ENCODE measurements at regions not wholly inside any gene's neighbourhood (a gene's known extent, or its start where the extent isn't known, plus 50 kb on each side); places are given as distances from the start of the nearest gene placed in this dataset.

DNA sequence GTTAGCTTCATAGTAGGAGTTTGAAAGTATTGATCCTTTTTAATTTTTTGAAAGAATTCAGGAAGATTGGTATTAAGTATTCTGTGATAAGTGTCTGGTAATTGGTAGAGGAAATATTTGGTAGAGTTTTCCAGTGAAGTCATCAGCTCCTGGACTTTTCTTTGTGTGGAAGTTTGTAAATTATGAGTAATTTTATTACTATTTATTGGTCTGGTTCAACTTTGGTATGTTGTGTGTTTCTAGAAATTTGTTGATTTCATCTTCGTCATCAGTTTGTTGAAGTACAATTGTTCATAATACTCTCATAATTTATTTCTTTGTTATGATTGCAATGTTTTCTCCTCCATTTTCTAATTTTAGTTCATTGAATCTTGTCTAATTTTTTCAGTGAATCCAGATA lies 832.0 kb downstream of the OTOL1 start:
- in situ Hi-C loops (cut with MboI) (no loop called here), intact Hi-C loops (cut with micrococcal nuclease; ENCODE audit: unreplicated experiment) (no loop called here)
- no peak for DNase-seq (ENCODE audit: low read depth, low spot score)
- Histone ChIP-seq H3K4me1 (ENCODE audit: control insufficient read depth, insufficient read depth, low read length) (no peaks in the 10 kb centered on the region), H3K36me3 (ENCODE audit: control insufficient read depth in 2 of 2, insufficient read depth in 2 of 2, low read length in 1 of 2) (no peaks in the 10 kb centered on the region), H2AFZ (ENCODE audit: control insufficient read depth, low read depth, low read length) (no peak overlapping the region), H3K9me3 (replicated peaks; ENCODE audit: control insufficient read depth, insufficient read depth, low read length) (no peaks in the 10 kb centered on the region), H3K79me2 (ENCODE audit: control insufficient read depth, insufficient read depth, low read length) (no peaks in the 10 kb centered on the region), H4K20me1 (ENCODE audit: control insufficient read depth, insufficient read depth) (no peaks in the 10 kb centered on the region), H3K4me2 (ENCODE audit: control insufficient read depth, insufficient read depth) (no peak overlapping the region), H3K4me3 (no peak overlapping the region), H3K9ac (ENCODE audit: control insufficient read depth, insufficient read depth, low read length) (no peak overlapping the region), H3K27me3 (replicated peaks in 1 of 2; ENCODE audit: control insufficient read depth in 2 of 2, insufficient read depth in 2 of 2, low read length in 1 of 2) (no peaks in the 10 kb centered on the region), H3K27ac (ENCODE audit: control insufficient read depth, insufficient read depth) (no peak overlapping the region)
- ATAC-seq: no peak
- CTCF ChIA-PET: no interaction called here
- POLR2A ChIA-PET: no interaction called here
- FAIRE-seq: no peak
- SMC1A ChIA-PET (ENCODE audit: uncharacterized antibody, unreplicated experiment): interaction anchor here (1.3 kb wide), 1 partner anchor 11 kb away, joined by 3 read pairs; no protein-coding TSS in a partner anchor
- 48% methylated on average over 1 of the region's 1 CpG for WGBS (ENCODE audit: insufficient coverage, insufficient replicate concordance, low lambda C conversion rate, missing lambda C conversion rate)
- BruUV-seq (replicated peaks): no TSS peak
- TF ChIP-seq MTA3 (IDR thresholded peaks at IDR 0.05; ENCODE audit: borderline replicate concordance, low read length): no peak
- TF ChIP-seq NR2C2 (IDR thresholded peaks at IDR 0.05; ENCODE audit: borderline replicate concordance, control insufficient read depth, insufficient read length, low read depth): no peak
- TF ChIP-seq RAD51 (IDR thresholded peaks at IDR 0.05): no peak
- TF ChIP-seq ZNF687 (IDR thresholded peaks at IDR 0.05): no peak
- RAD21 ChIA-PET (ENCODE audit: unreplicated experiment): no interaction called here

- TF ChIP-seq EGR1 (IDR thresholded peaks at IDR 0.05; ENCODE audit: borderline replicate concordance in 1 of 2, low read depth in 2 of 2, low read length in 2 of 2): no peak
- no peak for TF ChIP-seq TARDBP (IDR thresholded peaks at IDR 0.05; ENCODE audit: borderline replicate concordance)
- TF ChIP-seq TCF7 (IDR thresholded peaks at IDR 0.05; ENCODE audit: borderline replicate concordance): no peak
- TF ChIP-seq, protein P1, sequence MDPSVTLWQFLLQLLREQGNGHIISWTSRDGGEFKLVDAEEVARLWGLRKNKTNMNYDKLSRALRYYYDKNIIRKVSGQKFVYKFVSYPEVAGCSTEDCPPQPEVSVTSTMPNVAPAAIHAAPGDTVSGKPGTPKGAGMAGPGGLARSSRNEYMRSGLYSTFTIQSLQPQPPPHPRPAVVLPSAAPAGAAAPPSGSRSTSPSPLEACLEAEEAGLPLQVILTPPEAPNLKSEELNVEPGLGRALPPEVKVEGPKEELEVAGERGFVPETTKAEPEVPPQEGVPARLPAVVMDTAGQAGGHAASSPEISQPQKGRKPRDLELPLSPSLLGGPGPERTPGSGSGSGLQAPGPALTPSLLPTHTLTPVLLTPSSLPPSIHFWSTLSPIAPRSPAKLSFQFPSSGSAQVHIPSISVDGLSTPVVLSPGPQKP (IDR thresholded peaks at IDR 0.05; ENCODE audit: low read depth, low read length): no peak
- no peak for TF ChIP-seq BHLHE40 (IDR thresholded peaks at IDR 0.05; ENCODE audit: borderline replicate concordance in 1 of 2, low read depth in 2 of 2, low read length in 1 of 2)
- H3K79me2 ChIP-seq (ENCODE audit: control insufficient read depth, insufficient read depth, low read length): no peaks in the 10 kb centered on the region
- H3K27ac ChIP-seq (ENCODE audit: control insufficient read depth, insufficient read depth): no peak overlapping the region
- no peaks in the 10 kb centered on the region for H3K27me3 ChIP-seq (replicated peaks in 1 of 2; ENCODE audit: control insufficient read depth in 2 of 2, insufficient read depth in 2 of 2, low read length in 1 of 2)
- ChIA-PET RAD21 (ENCODE audit: unreplicated experiment) (no interaction called here), POLR2A (no interaction called here), CTCF (no interaction called here), SMC1A (ENCODE audit: uncharacterized antibody, unreplicated experiment) (interaction anchor here (1.3 kb wide), 1 partner anchor 11 kb away, joined by 3 read pairs; no protein-coding TSS in a partner anchor)
- WGBS (ENCODE audit: insufficient coverage, insufficient replicate concordance, low lambda C conversion rate, missing lambda C conversion rate): 32% methylated on average over 1 of the region's 1 CpG
- H3K4me3 ChIP-seq: no peak overlapping the region
- H2AFZ ChIP-seq (ENCODE audit: control insufficient read depth, low read depth, low read length): no peak overlapping the region
- no peaks in the 10 kb centered on the region for H3K36me3 ChIP-seq (ENCODE audit: control insufficient read depth in 2 of 2, insufficient read depth in 2 of 2, low read length in 1 of 2)
- DNase-seq (ENCODE audit: low read depth, low spot score): no peak
- no peaks in the 10 kb centered on the region for H4K20me1 ChIP-seq (ENCODE audit: control insufficient read depth, insufficient read depth)
- BruUV-seq (replicated peaks): no TSS peak
- intact Hi-C loops (cut with micrococcal nuclease; ENCODE audit: unreplicated experiment) (no loop called here), in situ Hi-C loops (cut with MboI) (no loop called here)
- H3K9ac ChIP-seq (ENCODE audit: control insufficient read depth, insufficient read depth, low read length): no peak overlapping the region
- no peaks in the 10 kb centered on the region for H3K9me3 ChIP-seq (replicated peaks; ENCODE audit: control insufficient read depth, insufficient read depth, low read length)
- no peak for FAIRE-seq
- H3K4me1 ChIP-seq (ENCODE audit: control insufficient read depth, insufficient read depth, low read length): no peaks in the 10 kb centered on the region
- H3K4me2 ChIP-seq (ENCODE audit: control insufficient read depth, insufficient read depth): no peak overlapping the region
- no peak for ATAC-seq
Observed at GRCh38 chr3:162329514-162329913, 832.9 kb downstream of the OTOL1 start.
